ENCODE measurements at regions not wholly inside any gene's neighbourhood (a gene's known extent, or its start where the extent isn't known, plus 50 kb on each side); places are given as distances from the start of the nearest gene placed in this dataset.
A peak's percentile ranks its signal among the peaks of the same experiment; 100 is the strongest.

- no peaks in the 10 kb centered on the region for H3K4me1 ChIP-seq
- intact Hi-C loops (cut with DNase I): no loop called here
These were observed 331.5 kb downstream of the ZNF608 start for GRCh38 chr5:124414973-124415372.

GRCh38 chr5:124410539-124411488 lies 335.6 kb downstream of the ZNF608 start:
- no peaks in the 10 kb centered on the region for H3K4me1 ChIP-seq
- no peak overlapping the region for H3K27ac ChIP-seq
- TF ChIP-seq CTCF (IDR thresholded peaks at IDR 0.05): no peak
- intact Hi-C loops (cut with DNase I): no loop called here
- H3K4me3 ChIP-seq: no peak overlapping the region
- H3K9me3 ChIP-seq: no peaks in the 10 kb centered on the region
- DNase-seq: no peak
- H3K36me3 ChIP-seq: no peaks in the 10 kb centered on the region
- no peak overlapping the region for H3K9ac ChIP-seq (ENCODE audit: low read depth in 2 of 2, low read length in 2 of 2)
- no peaks in the 10 kb centered on the region for H3K27me3 ChIP-seq

More at GRCh38 chr5:124414973-124415372, 331.5 kb downstream of the ZNF608 start:
- H3K27me3 ChIP-seq: no peaks in the 10 kb centered on the region
- no peak for DNase-seq
- no peak for TF ChIP-seq CTCF (IDR thresholded peaks at IDR 0.05)
- no peak overlapping the region for H3K4me3 ChIP-seq
- H3K36me3 ChIP-seq: no peaks in the 10 kb centered on the region
- no peak overlapping the region for H3K27ac ChIP-seq
- H3K9ac ChIP-seq (ENCODE audit: low read depth in 2 of 2, low read length in 2 of 2): no peak overlapping the region
- no peaks in the 10 kb centered on the region for H3K9me3 ChIP-seq

- H3K4me3 ChIP-seq: no peak overlapping the region
- no peaks in the 10 kb centered on the region for H3K9me3 ChIP-seq
- no peak for DNase-seq
- intact Hi-C loops (cut with DNase I): no loop called here
- no peaks in the 10 kb centered on the region for H3K27me3 ChIP-seq
- H3K27ac ChIP-seq: no peak overlapping the region
- no peak overlapping the region for H3K9ac ChIP-seq (ENCODE audit: low read depth in 2 of 2, low read length in 2 of 2)
- H3K4me1 ChIP-seq: no peaks in the 10 kb centered on the region
- no peaks in the 10 kb centered on the region for H3K36me3 ChIP-seq
- TF ChIP-seq CTCF (IDR thresholded peaks at IDR 0.05): no peak
These were observed 337.5 kb downstream of the ZNF608 start for GRCh38 chr5:124408738-124409453.

GRCh38 chr5:124404796-124405195 lies 341.6 kb downstream of the ZNF608 start:
- H3K4me1 ChIP-seq: no peaks in the 10 kb centered on the region
- no peak for TF ChIP-seq CTCF (IDR thresholded peaks at IDR 0.05)
- intact Hi-C loops (cut with DNase I): no loop called here
- no peak overlapping the region for H3K9ac ChIP-seq (ENCODE audit: low read depth in 2 of 2, low read length in 2 of 2)
- no peak for DNase-seq
- no peaks in the 10 kb centered on the region for H3K36me3 ChIP-seq
- H3K27me3 ChIP-seq: no peaks in the 10 kb centered on the region
- no peak overlapping the region for H3K27ac ChIP-seq
- no peaks in the 10 kb centered on the region for H3K9me3 ChIP-seq
- H3K4me3 ChIP-seq: no peak overlapping the region

GRCh38 chr5:124403281-124403680 lies 343.2 kb downstream of the ZNF608 start:
- intact Hi-C loops (cut with DNase I): no loop called here
- DNase-seq: peak; percentile 29
- Histone ChIP-seq H3K4me3 (no peak overlapping the region), H3K4me1 (no peaks in the 10 kb centered on the region), H3K9ac (ENCODE audit: low read depth in 2 of 2, low read length in 2 of 2) (no peak overlapping the region), H3K36me3 (no peaks in the 10 kb centered on the region), H3K27me3 (no peaks in the 10 kb centered on the region), H3K27ac (no peak overlapping the region), H3K9me3 (no peaks in the 10 kb centered on the region)
- no peak for TF ChIP-seq CTCF (IDR thresholded peaks at IDR 0.05)

Data from colonic mucosa (tissue), 4 donors.